GM18861 (cell line): ENCODE measurements at regions not wholly inside any gene's neighbourhood (a gene's known extent, or its start where the extent isn't known, plus 50 kb on each side); places are given as distances from the start of the nearest gene placed in this dataset.

Experiments
- ATAC-seq: cut with Tn5 transposase; IDR thresholded peaks from one replicate; pipeline ENCODE4 v1.9.1; 2021; ENCODE audit not compliant: unreplicated experiment

GRCh38 chr4:144461906-144462305, 184.1 kb upstream of the HHIP start:
- ATAC-seq = no peak

- ATAC-seq = no peak
These were observed 182.7 kb upstream of the HHIP start for GRCh38 chr4:144463236-144463635.

GRCh38 chr4:144463896-144464295, 182.1 kb upstream of the HHIP start:
- ATAC-seq = no peak

GRCh38 chr4:144465546-144465945, 180.4 kb upstream of the HHIP start:
- no peak for ATAC-seq

DNA sequence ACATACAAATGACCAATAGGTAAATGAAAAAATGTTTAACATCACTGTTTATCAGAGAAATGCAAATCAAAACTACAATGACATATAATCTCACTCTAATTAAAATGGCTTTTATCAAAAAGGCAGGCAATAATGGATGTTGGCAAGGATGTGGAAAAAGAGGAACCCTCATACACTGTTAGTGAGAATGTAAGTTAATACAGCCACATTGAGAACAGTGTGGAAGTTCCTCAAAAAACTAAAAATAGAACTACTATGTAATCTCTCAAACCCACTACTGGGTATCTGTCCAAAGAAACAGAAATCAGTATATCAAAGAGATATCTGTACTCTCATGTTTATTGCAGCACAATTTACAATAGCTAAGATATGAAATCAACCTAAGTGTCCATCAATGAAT, 165.9 kb upstream of the HHIP start:
- no peak for ATAC-seq

DNA sequence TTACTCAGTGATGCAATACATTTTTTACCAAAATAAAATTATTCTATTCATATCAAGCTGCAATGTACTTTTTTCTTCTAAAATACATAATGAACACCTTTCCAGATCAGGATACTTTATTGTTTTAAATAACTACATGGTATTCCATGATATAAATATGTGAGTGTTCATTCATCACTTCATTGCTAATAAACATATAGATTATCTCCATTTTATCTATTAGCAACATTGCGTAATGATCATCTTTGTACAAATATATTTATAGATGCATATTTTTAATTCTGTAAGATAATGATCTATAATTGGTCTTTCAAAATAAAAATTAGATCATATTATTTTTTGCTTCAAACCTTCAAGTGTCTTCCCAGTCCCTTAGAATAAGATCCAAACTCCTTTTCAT, 156.1 kb upstream of the HHIP start:
- ATAC-seq = no peak

- no peak for ATAC-seq
These were observed 151.7 kb upstream of the HHIP start for GRCh38 chr4:144494280-144494679.

DNA sequence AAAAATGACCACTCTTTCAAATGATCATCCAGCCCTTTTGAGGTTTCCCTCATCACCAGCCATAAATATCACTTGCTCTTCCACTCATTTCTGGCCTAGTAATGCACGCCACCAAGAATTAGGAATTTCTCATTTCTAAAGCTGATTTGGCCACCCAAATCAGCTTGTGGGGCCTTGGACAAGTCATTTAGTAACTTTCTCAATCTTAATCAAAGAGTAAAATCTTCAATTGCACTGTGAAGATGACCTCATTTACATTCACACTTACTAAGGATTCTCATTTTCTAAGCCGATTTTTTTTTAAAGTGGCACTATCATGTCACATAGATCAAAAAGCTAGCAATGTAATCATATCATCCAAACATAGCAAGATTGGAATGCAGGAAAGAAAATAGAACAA, 150.0 kb upstream of the HHIP start:
- ATAC-seq = no peak

- ATAC-seq = peak; percentile 84
These were observed 146.2 kb upstream of the HHIP start for GRCh38 chr4:144499777-144500176.

- no peak for ATAC-seq
These were observed 144.7 kb upstream of the HHIP start for GRCh38 chr4:144501231-144501780.

DNA sequence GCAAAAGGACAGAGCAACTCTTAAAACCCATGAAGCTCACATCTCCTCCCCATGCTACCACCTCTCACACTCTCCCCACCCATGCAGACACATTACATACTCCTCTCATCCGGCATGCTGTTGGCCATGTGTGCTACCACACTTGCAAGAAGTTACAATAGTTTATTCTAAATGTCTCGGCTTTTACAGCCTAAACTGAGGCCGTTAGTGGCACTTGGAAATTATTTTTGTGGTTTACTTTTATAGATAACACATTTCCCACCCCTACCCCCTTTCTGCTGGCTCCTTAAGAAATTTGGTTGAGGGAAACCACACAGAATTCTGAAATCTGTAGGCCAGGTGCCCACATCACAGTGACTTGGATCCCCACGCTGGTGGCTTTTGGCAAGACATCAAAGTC, 141.1 kb upstream of the HHIP start:
- no peak for ATAC-seq

- no peak for ATAC-seq
These were observed 138.4 kb upstream of the HHIP start for GRCh38 chr4:144507311-144508101.

DNA sequence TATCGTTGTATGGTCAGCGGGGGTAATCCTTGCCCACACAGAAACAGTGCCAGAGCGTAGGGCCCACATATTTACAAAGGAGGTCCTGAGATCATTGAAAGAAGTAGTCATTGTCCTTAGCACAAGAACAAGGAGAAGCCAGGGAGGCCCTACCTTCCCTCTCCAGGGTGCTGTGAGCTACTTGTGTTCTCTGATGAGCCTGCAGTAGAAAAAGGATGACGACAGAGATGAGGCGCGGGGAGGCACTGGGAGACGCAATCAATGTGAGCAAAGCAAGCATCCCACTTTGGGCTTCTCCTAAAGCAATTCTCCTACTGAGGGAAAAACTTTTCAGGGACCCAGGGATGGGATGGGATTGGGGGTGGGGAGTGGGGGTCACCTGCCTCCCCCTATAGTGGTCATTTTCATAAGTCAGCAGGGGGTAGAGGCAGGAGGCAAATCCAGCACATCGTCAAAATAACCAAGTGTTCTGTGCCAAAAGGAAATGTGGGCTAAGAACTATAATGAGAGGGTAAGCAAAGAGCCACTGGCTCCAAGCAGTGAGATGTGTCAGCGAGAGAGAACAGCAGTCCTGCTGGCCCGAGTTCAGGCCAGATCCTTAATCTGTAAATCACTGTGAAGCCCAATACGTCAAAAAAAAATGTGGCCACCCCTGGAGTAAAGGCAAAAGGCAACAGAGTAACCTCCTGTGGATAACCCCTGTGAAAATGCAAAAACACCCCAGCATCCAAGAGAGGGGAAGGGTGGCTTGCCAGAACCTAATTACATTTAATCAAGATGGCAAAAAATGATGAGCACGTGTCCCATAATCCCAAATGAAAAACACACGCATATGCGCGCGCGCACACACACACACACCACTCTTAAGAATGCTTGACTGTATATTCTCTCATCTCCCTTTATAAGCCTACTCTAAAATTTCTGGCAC, 136.6 kb upstream of the HHIP start:
- no peak for ATAC-seq

- ATAC-seq = no peak
These were observed 131.2 kb upstream of the HHIP start for GRCh38 chr4:144514736-144515135.

DNA sequence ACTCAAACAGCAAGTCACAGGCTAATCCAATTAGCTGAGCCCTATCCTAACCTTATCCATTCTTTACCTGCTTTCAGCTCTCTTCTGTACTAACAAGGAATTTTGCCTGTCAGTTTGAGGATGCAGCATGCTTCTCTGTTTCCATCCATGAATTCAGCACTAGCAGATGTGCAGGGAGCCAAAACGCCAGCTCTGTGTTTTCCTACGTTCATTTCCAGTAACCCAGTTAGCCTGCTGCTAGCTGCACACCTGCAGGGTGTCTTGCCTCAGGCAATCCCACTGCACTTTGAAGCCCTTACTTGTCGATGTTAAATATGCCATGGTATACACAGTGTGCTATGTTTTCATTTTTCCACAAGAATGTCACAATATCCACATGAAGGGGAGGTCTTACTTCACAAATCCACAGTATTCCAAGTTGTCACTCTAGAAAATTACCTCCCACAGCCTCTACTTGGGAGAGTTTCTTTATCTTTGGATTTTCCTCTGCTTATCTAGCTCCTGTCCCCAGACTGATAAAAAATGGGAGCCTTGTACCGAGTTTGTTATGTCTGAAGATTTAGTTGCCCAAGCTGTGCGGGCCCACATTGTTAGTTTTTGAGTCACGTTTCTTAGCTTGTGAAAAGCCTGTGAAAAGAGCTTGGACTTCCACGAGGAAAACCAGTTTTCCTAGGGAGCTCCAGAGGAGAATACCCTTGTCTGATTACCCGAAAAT, 127.6 kb upstream of the HHIP start:
- ATAC-seq = no peak

DNA sequence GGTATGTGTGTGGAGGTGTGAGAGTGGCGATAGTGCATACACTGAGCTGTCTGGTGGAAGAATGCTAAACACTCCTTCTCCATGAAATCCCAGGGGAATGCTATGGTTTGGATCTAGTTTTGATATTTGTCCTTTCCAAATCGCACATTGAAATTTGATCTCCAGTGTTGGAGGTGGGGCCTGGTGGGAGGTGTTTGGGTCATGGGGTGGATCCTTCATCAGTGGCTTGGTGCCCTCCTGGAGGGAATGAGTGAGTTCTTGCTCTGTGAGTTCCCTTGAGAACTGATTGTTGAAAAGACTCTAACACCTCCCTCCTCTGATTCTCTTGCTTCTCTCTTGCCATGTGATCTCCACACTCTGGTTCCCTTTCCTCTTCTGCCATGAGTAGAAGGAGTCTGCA, 114.1 kb upstream of the HHIP start:
- ATAC-seq = no peak

DNA sequence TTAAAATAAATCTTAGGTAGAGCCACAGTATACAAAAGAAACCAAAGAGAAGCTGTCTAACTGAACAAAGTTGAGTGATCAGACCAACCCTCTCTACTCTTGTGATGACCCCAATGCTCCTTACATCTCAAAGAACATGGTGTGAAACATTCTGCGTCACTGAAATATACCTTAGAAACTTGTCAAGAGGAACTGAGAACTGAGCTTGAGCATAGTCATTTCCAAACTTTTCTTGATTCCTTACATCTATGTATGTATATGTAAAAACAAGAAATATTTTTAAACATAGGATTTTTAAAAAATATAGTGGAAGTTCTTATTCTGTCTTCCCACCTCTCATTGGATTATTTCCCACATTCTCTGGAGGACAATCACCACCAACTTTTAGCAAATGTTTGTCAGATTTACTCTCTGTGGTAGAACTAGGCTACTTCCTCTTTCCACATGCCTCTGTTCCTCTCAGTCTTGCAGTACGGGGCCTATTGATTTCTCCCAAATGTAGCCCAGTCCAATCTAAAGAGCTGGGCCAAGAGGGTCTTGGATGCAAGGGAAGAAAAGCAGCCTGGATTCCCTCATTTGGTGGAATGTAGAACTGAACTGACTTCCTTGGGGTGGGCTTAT, 98.2 kb upstream of the HHIP start:
- peak; percentile 99 for ATAC-seq

DNA sequence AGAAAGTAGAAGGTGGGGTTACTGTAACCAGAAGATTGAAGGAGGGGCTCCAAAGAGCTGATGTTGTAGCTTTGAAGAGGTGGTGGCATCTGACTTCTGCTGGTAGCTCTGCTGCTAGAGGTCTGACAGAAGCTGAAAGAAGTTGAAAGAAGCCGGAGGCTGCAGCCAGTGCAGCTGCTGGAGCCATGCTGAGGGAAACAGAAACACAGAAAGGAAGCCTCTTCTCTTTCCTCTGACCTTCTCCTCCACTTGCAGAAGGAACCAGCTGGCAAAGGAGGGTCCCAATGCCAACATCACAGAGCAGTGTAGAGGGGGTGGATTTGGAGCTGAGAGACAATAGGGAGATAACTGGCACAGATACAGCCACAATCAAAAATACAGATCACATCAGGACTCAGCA, 89.3 kb upstream of the HHIP start:
- ATAC-seq = no peak

GRCh38 chr4:144557404-144557803, 88.6 kb upstream of the HHIP start:
- no peak for ATAC-seq

DNA sequence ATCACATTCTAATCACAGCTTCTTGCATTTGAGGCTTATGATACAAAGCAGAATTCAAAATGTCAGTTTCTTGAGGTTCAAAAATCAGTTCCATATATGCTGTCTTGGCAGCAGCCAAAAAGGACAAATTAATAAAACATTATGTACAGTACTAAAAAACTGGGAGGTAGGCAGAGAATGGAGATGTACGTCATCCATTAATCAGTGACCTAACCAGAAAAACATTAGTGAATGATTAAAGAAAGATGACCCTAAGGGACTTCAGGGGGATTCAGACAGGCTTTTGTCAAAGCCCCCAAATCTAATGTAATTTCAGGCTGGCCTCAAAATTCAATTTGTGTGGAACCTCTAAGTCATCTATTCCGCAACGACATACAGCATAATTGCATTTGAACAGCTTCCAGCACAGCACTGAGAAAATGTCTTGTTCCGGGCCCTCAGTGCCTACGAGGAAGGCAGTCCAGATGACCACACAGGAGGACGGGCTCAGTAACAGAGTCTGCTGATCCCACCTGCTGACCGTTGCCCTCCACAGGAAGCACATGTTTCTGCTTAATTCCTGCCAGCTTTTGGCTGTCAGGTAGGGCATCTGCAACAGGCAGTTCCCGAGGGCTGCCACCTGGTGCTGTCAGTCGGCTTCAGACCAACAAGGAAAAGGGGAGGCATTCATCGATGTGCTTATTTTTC, 83.8 kb upstream of the HHIP start:
- ATAC-seq = no peak
